GM12873 (cell line): ENCODE measurements at regions not wholly inside any gene's neighbourhood (a gene's known extent, or its start where the extent isn't known, plus 50 kb on each side); places are given as distances from the start of the nearest gene placed in this dataset.

Experiments used
- TF ChIP-seq, protein P1 (sequence below): IDR thresholded peaks from 2 replicates; pipeline ENCODE4 v1.5.1; 2012; ENCODE audit warnings: low read depth, mild to moderate bottlenecking, moderate library complexity, low read length, control low read depth; ENCODE audit not compliant: insufficient read depth; ENCODE audit errors: missing control alignments

- TF ChIP-seq, protein P1, sequence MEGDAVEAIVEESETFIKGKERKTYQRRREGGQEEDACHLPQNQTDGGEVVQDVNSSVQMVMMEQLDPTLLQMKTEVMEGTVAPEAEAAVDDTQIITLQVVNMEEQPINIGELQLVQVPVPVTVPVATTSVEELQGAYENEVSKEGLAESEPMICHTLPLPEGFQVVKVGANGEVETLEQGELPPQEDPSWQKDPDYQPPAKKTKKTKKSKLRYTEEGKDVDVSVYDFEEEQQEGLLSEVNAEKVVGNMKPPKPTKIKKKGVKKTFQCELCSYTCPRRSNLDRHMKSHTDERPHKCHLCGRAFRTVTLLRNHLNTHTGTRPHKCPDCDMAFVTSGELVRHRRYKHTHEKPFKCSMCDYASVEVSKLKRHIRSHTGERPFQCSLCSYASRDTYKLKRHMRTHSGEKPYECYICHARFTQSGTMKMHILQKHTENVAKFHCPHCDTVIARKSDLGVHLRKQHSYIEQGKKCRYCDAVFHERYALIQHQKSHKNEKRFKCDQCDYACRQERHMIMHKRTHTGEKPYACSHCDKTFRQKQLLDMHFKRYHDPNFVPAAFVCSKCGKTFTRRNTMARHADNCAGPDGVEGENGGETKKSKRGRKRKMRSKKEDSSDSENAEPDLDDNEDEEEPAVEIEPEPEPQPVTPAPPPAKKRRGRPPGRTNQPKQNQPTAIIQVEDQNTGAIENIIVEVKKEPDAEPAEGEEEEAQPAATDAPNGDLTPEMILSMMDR = no peak
These were observed 230.3 kb upstream of the TYRP1 start for GRCh38 chr9:12462861-12463260.

GRCh38 chr9:12463641-12464040 lies 229.5 kb upstream of the TYRP1 start:
- TF ChIP-seq, protein P1 = no peak

DNA sequence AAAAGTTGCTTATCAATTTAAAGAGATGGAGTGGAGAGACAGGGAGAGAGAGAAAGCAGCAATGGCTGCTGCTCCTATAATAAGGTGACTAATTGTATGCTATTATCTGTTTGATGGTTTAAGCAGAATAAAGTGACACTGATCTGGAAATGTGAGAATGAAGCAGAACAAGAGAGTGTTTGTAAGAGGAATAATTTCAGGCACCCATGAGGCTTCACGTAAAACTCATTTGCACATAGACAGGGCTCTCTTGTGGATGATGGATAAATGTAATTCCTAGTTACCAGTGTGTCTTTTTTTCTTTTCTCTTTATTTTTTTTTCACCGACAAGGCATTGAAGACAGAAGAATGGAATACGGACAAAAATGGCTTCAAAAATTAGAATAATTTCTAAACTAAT lies 228.8 kb upstream of the TYRP1 start:
- TF ChIP-seq, protein P1 = no peak

DNA sequence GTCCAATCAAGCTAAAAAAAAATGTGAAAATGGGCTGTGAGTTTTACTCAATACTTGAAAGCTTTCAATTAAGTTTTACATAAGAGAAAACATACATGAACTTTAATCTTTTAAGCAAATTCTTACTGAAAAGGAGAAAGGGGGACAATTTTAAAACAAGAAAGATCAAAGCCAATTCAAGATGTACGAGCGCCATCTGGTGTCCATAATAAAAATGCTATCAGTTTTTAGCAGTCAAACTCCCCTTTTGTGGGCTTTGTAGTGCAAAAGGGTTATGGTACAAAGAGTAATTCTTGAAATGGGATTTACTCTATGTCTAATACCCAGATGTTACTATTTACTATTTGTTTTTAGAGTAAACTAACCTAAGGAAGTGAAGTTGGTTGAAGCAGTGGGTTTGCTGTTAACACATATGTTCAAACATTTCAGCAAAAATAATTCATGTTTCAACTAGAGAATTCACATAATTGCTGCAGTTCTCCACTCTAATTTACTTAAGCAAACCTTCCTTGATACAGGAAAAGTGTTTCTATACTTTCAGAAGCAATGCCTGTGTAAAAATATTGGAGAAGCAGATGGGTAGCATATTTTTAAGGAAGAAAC lies 228.2 kb upstream of the TYRP1 start:
- TF ChIP-seq, protein P1 = peak; percentile 58

- TF ChIP-seq, protein P1 = no peak
These were observed 224.1 kb upstream of the TYRP1 start for GRCh38 chr9:12469084-12469483.

DNA sequence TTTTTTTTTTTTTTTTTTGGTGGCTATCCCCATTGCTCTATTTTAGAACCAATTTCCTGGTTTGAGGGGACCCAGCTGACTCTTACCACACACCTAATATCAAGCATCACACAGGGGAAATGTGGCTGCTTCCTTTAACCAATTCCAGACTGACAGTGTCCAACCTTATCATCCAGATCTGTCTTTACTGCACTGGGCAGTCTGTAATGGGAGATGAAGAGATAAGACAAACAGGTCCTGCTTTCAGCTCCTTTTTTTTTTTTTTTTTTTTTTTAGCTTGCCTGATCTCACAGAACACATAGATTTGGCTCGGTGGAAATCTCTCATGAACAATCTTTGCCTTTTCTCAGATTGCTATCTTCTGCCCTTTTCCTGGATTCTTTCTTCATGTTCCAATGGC lies 198.8 kb upstream of the TYRP1 start:
- TF ChIP-seq, protein P1 = no peak

DNA sequence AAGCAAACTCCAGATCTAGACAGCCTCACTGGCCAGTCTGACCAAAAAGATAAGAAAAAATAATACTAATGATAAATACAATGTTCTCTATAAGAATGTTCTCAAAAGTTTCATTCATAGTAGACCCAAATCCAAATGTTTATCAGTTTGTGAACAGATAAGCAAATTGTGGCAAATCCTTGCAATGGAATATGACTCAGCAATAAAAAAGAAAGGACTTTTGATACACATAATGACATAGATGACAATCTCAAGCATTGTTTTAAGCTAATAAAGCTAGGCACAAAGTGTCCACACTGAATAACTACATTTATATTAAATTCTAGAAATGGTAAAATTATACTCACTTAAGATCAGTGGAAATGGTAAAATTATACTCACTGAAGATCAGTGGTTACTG lies 195.4 kb upstream of the TYRP1 start:
- TF ChIP-seq, protein P1 = no peak
